Neuronal stem cell (in vitro differentiated cells): ENCODE measurements at regions not wholly inside any gene's neighbourhood (a gene's known extent, or its start where the extent isn't known, plus 50 kb on each side); places are given as distances from the start of the nearest gene placed in this dataset.

Experiments
- DNase-seq: peaks from one replicate; pipeline ENCODE4 v3.0.0-alpha.2; 2013; ENCODE audit warnings: low spot score
- H2AFZ ChIP-seq: one replicate; pipeline ENCODE4 v1.6.1; 2013; ENCODE audit warnings: mild to moderate bottlenecking, low read length, inconsistent platforms
- H2AK5ac ChIP-seq: 2 replicates; pipeline ENCODE4 v1.6.1; 2013; ENCODE audit warnings: low read depth, mild to moderate bottlenecking, inconsistent platforms, low read length, moderate library complexity, mixed read lengths
- H2BK120ac ChIP-seq: 2 replicates; pipeline ENCODE4 v1.6.1; 2013; ENCODE audit warnings: low read depth, mild to moderate bottlenecking, inconsistent platforms, low read length, moderate library complexity, mixed read lengths
- H2BK12ac ChIP-seq: one replicate; pipeline ENCODE4 v1.6.1; 2013; ENCODE audit warnings: low read length, inconsistent platforms
- H2BK15ac ChIP-seq: 2 replicates; pipeline ENCODE4 v1.6.1; 2013; ENCODE audit warnings: mild to moderate bottlenecking, low read length, inconsistent platforms, mixed read lengths
- H2BK5ac ChIP-seq: one replicate; pipeline ENCODE4 v1.6.1; 2013; ENCODE audit warnings: inconsistent platforms, mild to moderate bottlenecking, low read length, moderate library complexity
- H3K14ac ChIP-seq: one replicate; pipeline ENCODE4 v1.6.1; 2013; ENCODE audit warnings: low read length, inconsistent platforms
- H3K18ac ChIP-seq: 2 replicates; pipeline ENCODE4 v1.6.1; 2013; ENCODE audit warnings: low read length, inconsistent platforms
- H3K23ac ChIP-seq: 2 replicates; pipeline ENCODE4 v1.6.1; 2013; ENCODE audit warnings: low read depth, mild to moderate bottlenecking, mixed read lengths, low read length, inconsistent platforms; ENCODE audit not compliant: poor library complexity
- H3K27ac ChIP-seq: replicated peaks from 3 replicates; pipeline ENCODE4 v1.5.1; 2013; ENCODE audit warnings: low read length, inconsistent platforms
- H3K27me3 ChIP-seq, 3 experiments: 2 replicates each; pipeline ENCODE4 v1.6.1; 2013; ENCODE audit warnings: low read length in 3 of 3, mild to moderate bottlenecking in 2 of 3, inconsistent platforms in 1 of 3, low read depth in 1 of 3, mixed read lengths in 1 of 3, moderate library complexity in 1 of 3; ENCODE audit not compliant: control insufficient read depth in 3 of 3, insufficient read depth in 3 of 3
- H3K36me3 ChIP-seq, 2 donors: replicated peaks in 1 of 2; 2 replicates each; pipeline ENCODE4 v1.6.1; 2013; ENCODE audit warnings: low read length in 2 of 2; ENCODE audit not compliant: control insufficient read depth in 2 of 2, insufficient read depth in 2 of 2
- H3K4ac ChIP-seq: 2 replicates; pipeline ENCODE4 v1.6.1; 2013; ENCODE audit warnings: inconsistent platforms, mild to moderate bottlenecking, low read length, moderate library complexity
- H3K4me1 ChIP-seq, 2 donors: 1 replicate in 1 of 2; 2 replicates in 1 of 2; pipeline ENCODE4 v1.6.1; 2013; ENCODE audit warnings: low read length in 2 of 2, low read depth in 1 of 2; ENCODE audit not compliant: control insufficient read depth in 2 of 2, insufficient read depth in 1 of 2
- H3K4me2 ChIP-seq: one replicate; pipeline ENCODE4 v1.6.1; 2013; ENCODE audit warnings: mild to moderate bottlenecking, low read length, inconsistent platforms; ENCODE audit not compliant: insufficient read depth, poor library complexity, severe bottlenecking
- H3K4me3 ChIP-seq, 2 donors: 2 replicates each; pipeline ENCODE4 v1.5.1; 2013; ENCODE audit warnings: low read length in 2 of 2, mild to moderate bottlenecking in 2 of 2, inconsistent platforms in 1 of 2, moderate library complexity in 1 of 2
- H3K79me1 ChIP-seq: one replicate; pipeline ENCODE4 v1.6.1; 2013; ENCODE audit warnings: low read depth, mild to moderate bottlenecking, inconsistent platforms, low read length, moderate library complexity
- H3K9ac ChIP-seq: one replicate; pipeline ENCODE4 v1.6.1; 2013; ENCODE audit warnings: mild to moderate bottlenecking, low read depth, low read length, inconsistent platforms; ENCODE audit not compliant: poor library complexity
- H3K9me3 ChIP-seq, 2 donors: replicated peaks in 1 of 2; 2 replicates each; pipeline versions ENCODE3 to v1.6.1; 2013; ENCODE audit warnings: low read length in 2 of 2, mild to moderate bottlenecking in 2 of 2, inconsistent platforms in 1 of 2, low read depth in 1 of 2, mixed read lengths in 1 of 2, moderate library complexity in 1 of 2; ENCODE audit not compliant: control insufficient read depth in 2 of 2, insufficient read depth in 1 of 2
- H4K8ac ChIP-seq: one replicate; pipeline ENCODE4 v1.6.1; 2013; ENCODE audit warnings: low read depth, mild to moderate bottlenecking, inconsistent platforms, low read length, moderate library complexity
- H4K91ac ChIP-seq: one replicate; pipeline ENCODE4 v1.6.1; 2013; ENCODE audit warnings: low read length, low read depth, mild to moderate bottlenecking, inconsistent platforms; ENCODE audit not compliant: poor library complexity
- WGBS, 2 donors: extraction: QIAGEN DNeasy Blood & Tissue Kit; methylation state at CpG; one replicate each; pipeline ENCODE4 v1.1.7; 2013; ENCODE audit warnings: missing lambda C conversion rate in 2 of 2, mixed read lengths in 1 of 2; ENCODE audit not compliant: insufficient read length in 2 of 2, insufficient replicate concordance in 1 of 2; ENCODE audit errors: extremely low coverage in 2 of 2; 5-methylcytosine and 5-hydroxymethylcytosine counted together

DNA sequence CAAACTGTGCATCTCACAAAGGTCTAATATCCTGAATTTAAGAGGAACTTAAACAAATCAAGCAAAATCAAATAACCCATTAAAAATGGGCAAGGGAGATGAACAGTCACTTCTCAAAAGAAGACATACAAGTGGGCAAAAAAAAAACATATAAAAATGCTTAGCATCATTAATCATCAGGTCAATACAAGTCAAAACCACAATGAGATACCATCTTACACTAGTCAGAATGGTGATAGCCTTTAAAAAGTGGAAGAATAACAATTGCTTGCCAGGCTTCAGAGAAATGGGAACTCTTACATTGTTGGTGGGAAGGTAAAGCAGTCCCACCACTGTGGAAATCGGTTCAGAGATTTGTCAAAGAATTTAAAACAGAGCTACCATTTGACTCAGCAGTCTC, 646.7 kb upstream of the PTCHD4 start:
- no peak overlapping the region for H2BK5ac ChIP-seq
- no CpG with 5 or more reads among the region's 1 CpG for WGBS, 2 donors
- no peak overlapping the region for H3K4me3 ChIP-seq
- H3K27me3 ChIP-seq: no peaks in the 10 kb centered on the region
- H3K4me1 ChIP-seq: no peaks in the 10 kb centered on the region
- no peak overlapping the region for H3K18ac ChIP-seq
- no peak for DNase-seq
- no peak overlapping the region for H4K8ac ChIP-seq
- no peak overlapping the region for H4K91ac ChIP-seq
- no peak overlapping the region for H2BK12ac ChIP-seq
- H3K27ac ChIP-seq: no peak overlapping the region
- no peak overlapping the region for H3K9ac ChIP-seq
- no peak overlapping the region for H3K4me2 ChIP-seq
- no peak overlapping the region for H2AFZ ChIP-seq
- no peak overlapping the region for H2BK120ac ChIP-seq
- no peak overlapping the region for H3K4ac ChIP-seq
- H3K36me3 ChIP-seq: no peaks in the 10 kb centered on the region
- H2AK5ac ChIP-seq: no peak overlapping the region
- H3K23ac ChIP-seq: no peak overlapping the region
- H3K79me1 ChIP-seq: no peaks in the 10 kb centered on the region
- H2BK15ac ChIP-seq: no peak overlapping the region
- H3K9me3 ChIP-seq: peaks cover 0 to 1% of the 10 kb centered on the region in 2 donors
- H3K14ac ChIP-seq: no peak overlapping the region

DNA sequence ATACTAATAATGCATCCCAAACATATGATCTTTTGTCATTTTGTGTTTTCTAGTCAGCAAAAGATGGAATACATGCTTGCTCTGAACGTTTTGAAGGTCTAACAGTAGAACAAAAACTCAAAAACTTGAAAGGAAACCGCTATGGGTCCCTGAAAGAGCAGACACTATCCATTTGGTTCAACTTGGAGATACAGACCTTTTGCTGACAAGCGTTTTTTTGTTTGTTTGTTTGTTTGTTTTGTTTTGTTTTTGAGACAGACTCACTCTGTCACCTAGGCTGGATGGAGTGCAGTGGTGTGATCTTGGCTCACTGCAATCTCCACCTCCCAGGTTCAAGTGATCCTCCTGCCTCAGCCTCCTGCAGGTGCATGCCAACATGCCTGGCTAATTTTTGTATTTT, 644.3 kb upstream of the PTCHD4 start:
- no peak overlapping the region for H4K91ac ChIP-seq
- no peak overlapping the region for H2AFZ ChIP-seq
- H3K27ac ChIP-seq: no peak overlapping the region
- no peak overlapping the region for H2AK5ac ChIP-seq
- no peak overlapping the region for H3K4me2 ChIP-seq
- H3K4me3 ChIP-seq: no peak overlapping the region
- H3K23ac ChIP-seq: no peak overlapping the region
- no peak overlapping the region for H2BK15ac ChIP-seq
- H3K27me3 ChIP-seq: no peaks in the 10 kb centered on the region
- peaks cover 0 to 1% of the 10 kb centered on the region in 2 donors for H3K9me3 ChIP-seq
- no peaks in the 10 kb centered on the region for H3K4me1 ChIP-seq
- H3K4ac ChIP-seq: no peak overlapping the region
- H4K8ac ChIP-seq: no peak overlapping the region
- WGBS, 2 donors: no CpG with 5 or more reads among the region's 3 CpGs
- no peaks in the 10 kb centered on the region for H3K79me1 ChIP-seq
- no peak overlapping the region for H3K18ac ChIP-seq
- no peaks in the 10 kb centered on the region for H3K36me3 ChIP-seq
- H3K9ac ChIP-seq: no peak overlapping the region
- no peak overlapping the region for H2BK5ac ChIP-seq
- no peak overlapping the region for H2BK12ac ChIP-seq
- H2BK120ac ChIP-seq: no peak overlapping the region
- H3K14ac ChIP-seq: no peak overlapping the region
- DNase-seq: no peak

DNA sequence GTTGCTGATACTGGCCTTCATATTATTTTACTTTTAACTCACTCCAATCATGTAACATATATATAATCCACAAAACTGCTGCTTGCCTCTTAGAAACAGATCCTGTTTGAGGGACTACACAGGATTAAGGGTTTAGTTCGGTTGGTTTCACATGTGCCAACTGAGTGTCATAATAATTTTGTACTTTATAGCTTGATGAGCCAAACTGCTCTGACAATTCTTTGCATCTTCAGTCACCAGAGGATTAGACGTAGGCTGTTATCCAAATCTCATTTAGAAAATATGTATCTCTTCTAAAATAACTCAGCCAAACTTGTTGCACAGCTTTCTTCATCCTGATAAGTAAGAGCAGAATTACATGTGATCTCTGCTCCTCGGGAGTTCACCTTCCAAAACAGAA, 643.6 kb upstream of the PTCHD4 start:
- H3K23ac ChIP-seq: no peak overlapping the region
- WGBS, 2 donors: no CpG with 5 or more reads among the region's 3 CpGs

GRCh38 chr6:48750861-48751260, 639.9 kb upstream of the PTCHD4 start:
- Histone ChIP-seq H2BK5ac (no peak overlapping the region), H3K36me3 (no peaks in the 10 kb centered on the region), H3K18ac (no peak overlapping the region), H3K4me2 (no peak overlapping the region), H3K79me1 (no peaks in the 10 kb centered on the region), H3K9me3 (no peaks in the 10 kb centered on the region), H3K14ac (no peak overlapping the region), H2BK15ac (no peak overlapping the region), H3K4ac (no peak overlapping the region), H3K27ac (no peak overlapping the region), H2AK5ac (no peak overlapping the region), H3K23ac (no peak overlapping the region), H3K4me1 (no peaks in the 10 kb centered on the region), H3K4me3 (no peak overlapping the region), H2BK120ac (no peak overlapping the region), H2BK12ac (no peak overlapping the region), H4K8ac (no peak overlapping the region), H4K91ac (no peak overlapping the region), H3K27me3 (no peaks in the 10 kb centered on the region), H2AFZ (no peak overlapping the region), H3K9ac (no peak overlapping the region)
- WGBS, 2 donors: 100% methylated on average over 1 of the region's 2 CpGs
- no peak for DNase-seq

More for the DNA sequence above, 643.6 kb upstream of the PTCHD4 start:
- no peak overlapping the region for H2BK15ac ChIP-seq
- H2AFZ ChIP-seq: no peak overlapping the region
- no peak overlapping the region for H3K9ac ChIP-seq
- no peak overlapping the region for H4K8ac ChIP-seq
- no peaks in the 10 kb centered on the region for H3K36me3 ChIP-seq
- no peak overlapping the region for H3K18ac ChIP-seq
- H3K4ac ChIP-seq: no peak overlapping the region
- H3K4me2 ChIP-seq: no peak overlapping the region
- H3K9me3 ChIP-seq: peaks cover 0 to 1% of the 10 kb centered on the region in 2 donors
- H4K91ac ChIP-seq: no peak overlapping the region
- H3K27ac ChIP-seq: no peak overlapping the region
- H3K79me1 ChIP-seq: no peaks in the 10 kb centered on the region
- no peak overlapping the region for H3K14ac ChIP-seq
- no peak overlapping the region for H2BK5ac ChIP-seq
- H2AK5ac ChIP-seq: no peak overlapping the region
- H3K4me3 ChIP-seq: no peak overlapping the region
- H2BK12ac ChIP-seq: no peak overlapping the region
- no peak for DNase-seq
- H3K27me3 ChIP-seq: no peaks in the 10 kb centered on the region
- H2BK120ac ChIP-seq: no peak overlapping the region
- H3K4me1 ChIP-seq: no peaks in the 10 kb centered on the region
